Ovary (tissue), 7 donors: ENCODE measurements at regions not wholly inside any gene's neighbourhood (a gene's known extent, or its start where the extent isn't known, plus 50 kb on each side); places are given as distances from the start of the nearest gene placed in this dataset.

Source experiments
- DNase-seq, 5 donors: peaks; one replicate each; pipeline ENCODE4 v3.0.0-alpha.2; 2019 to 2020
- H3K27ac ChIP-seq, 2 donors: fragments of 200-600 bp; one replicate each; pipeline versions ENCODE4 v1.5.1 to v1.8.0; 2019 to 2022
- H3K27me3 ChIP-seq: fragments of 200-600 bp; one replicate; pipeline ENCODE4 v1.8.0; 2022
- H3K36me3 ChIP-seq: fragments of 200-600 bp; sonication (generic); one replicate; pipeline ENCODE4 v1.5.1; 2019
- H3K4me1 ChIP-seq: one replicate; pipeline ENCODE4 v1.8.1; 2013; ENCODE audit warnings: mild to moderate bottlenecking, moderate library complexity; ENCODE audit not compliant: insufficient read depth
- H3K4me3 ChIP-seq: fragments of 200-600 bp; sonication (generic); one replicate; pipeline ENCODE4 v1.5.1; 2017
- H3K9me3 ChIP-seq, 2 donors: fragments of 200-600 bp in 1 of 2; sonication (generic) in 1 of 2; one replicate each; pipeline versions ENCODE4 v1.5.1 to v1.8.1; 2013 to 2019; ENCODE audit warnings: mild to moderate bottlenecking in 1 of 2, moderate library complexity in 1 of 2
- CTCF ChIP-seq, 3 donors: fragments of 450-650 bp in 2 of 3; fragments of 200-600 bp in 1 of 3; IDR thresholded peaks; one replicate each; pipeline versions ENCODE4 v1.5.1 to v1.8.0; 2016 to 2022; ENCODE audit warnings: antibody characterized with exemption in 3 of 3, mild to moderate bottlenecking in 1 of 3
- EP300 ChIP-seq: sonication (generic); formaldehyde crosslinking; IDR thresholded peaks from one replicate; pipeline ENCODE4 v1.6.1; 2017; ENCODE audit warnings: antibody characterized with exemption
- POLR2A ChIP-seq: fragments of 450-650 bp; IDR thresholded peaks from one replicate; pipeline ENCODE4 v1.6.1; 2017; ENCODE audit warnings: antibody characterized with exemption, mild to moderate bottlenecking, moderate library complexity
- WGBS, 3 donors: extraction: QIAGEN DNeasy Blood & Tissue Kit in 1 of 3; methylation state at CpG; one replicate each; pipeline versions ENCODE4 v1.1.5 to v1.1.7; 2013 to 2017; 5-methylcytosine and 5-hydroxymethylcytosine counted together
- intact Hi-C, 4 donors: fragments of 100-400 bp; cut with DNase I; formaldehyde crosslinking; loops; one replicate each; pipeline versions ENCODE4 v1.11.0 to v1.15.1; 2022 to 2023
- donor health status: DM: no; HTN: no; CAD: no; lungs with moderate emphysema.
- donor health status: DM: no; HTN: no; CAD: no.
- donor health status: Bipolar disorder and iron deficiency.
- donor health status: DM: no; HTN: no; CAD: no.
- donor health status: DM: yes; HTN: yes; CAD: no.

GRCh38 chr21:15614766-15615165 lies 115.0 kb upstream of the USP25 start:
- no peaks in the 10 kb centered on the region for H3K9me3 ChIP-seq
- no peaks in the 10 kb centered on the region for H3K4me1 ChIP-seq
- H3K27ac ChIP-seq = no peak overlapping the region
- no peaks in the 10 kb centered on the region for H3K36me3 ChIP-seq
- intact Hi-C loops = no loop called here
- H3K4me3 ChIP-seq = no peak overlapping the region
- TF ChIP-seq EP300 (no peak), CTCF (IDR thresholded peaks at IDR 0.05) (no peak), POLR2A (no peak)
- 26% methylated on average over 1 of the region's 1 CpG for WGBS, 3 donors
- no peak for DNase-seq
- no peaks in the 10 kb centered on the region for H3K27me3 ChIP-seq

GRCh38 chr21:15616864-15617574 lies 112.8 kb upstream of the USP25 start:
- intact Hi-C loops = no loop called here
- H3K36me3 ChIP-seq = no peaks in the 10 kb centered on the region
- H3K4me3 ChIP-seq = no peak overlapping the region
- no peaks in the 10 kb centered on the region for H3K4me1 ChIP-seq
- H3K27ac ChIP-seq = no peak overlapping the region
- H3K27me3 ChIP-seq = no peaks in the 10 kb centered on the region
- no peaks in the 10 kb centered on the region for H3K9me3 ChIP-seq
- DNase-seq = no peak
- WGBS, 3 donors = 15 to 22% (median 18%) methylated on average over 2 of the region's 2 CpGs
- TF ChIP-seq CTCF (IDR thresholded peaks at IDR 0.05) = no peak
- no peak for TF ChIP-seq POLR2A
- no peak for TF ChIP-seq EP300

- no peak overlapping the region for H3K4me3 ChIP-seq
- H3K9me3 ChIP-seq = no peaks in the 10 kb centered on the region
- TF ChIP-seq POLR2A (no peak), CTCF (IDR thresholded peaks at IDR 0.05) (no peak)
- H3K4me1 ChIP-seq = no peaks in the 10 kb centered on the region
- H3K27ac ChIP-seq = no peak overlapping the region
- H3K36me3 ChIP-seq = no peaks in the 10 kb centered on the region
- WGBS, 3 donors = 12 to 15% (median 12%) methylated on average over 3 of the region's 3 CpGs
- intact Hi-C loops = no loop called here
- H3K27me3 ChIP-seq = no peaks in the 10 kb centered on the region
- no peak for DNase-seq
Measured at GRCh38 chr21:15617964-15618363, 111.8 kb upstream of the USP25 start.

- TF ChIP-seq CTCF (IDR thresholded peaks at IDR 0.05) (no peak), EP300 (no peak), POLR2A (no peak)
- 97 to 98% (median 98%) methylated on average over 2 of the region's 2 CpGs for WGBS, 3 donors
- H3K27me3 ChIP-seq = no peaks in the 10 kb centered on the region
- intact Hi-C loops = no loop called here
- no peak overlapping the region for H3K4me3 ChIP-seq
- no peaks in the 10 kb centered on the region for H3K36me3 ChIP-seq
- DNase-seq = no peak
- no peaks in the 10 kb centered on the region for H3K4me1 ChIP-seq
- H3K27ac ChIP-seq = no peak overlapping the region
- no peaks in the 10 kb centered on the region for H3K9me3 ChIP-seq
Measured at GRCh38 chr21:15620892-15621291, 108.9 kb upstream of the USP25 start.
